ENCODE measurements at regions not wholly inside any gene's neighbourhood (a gene's known extent, or its start where the extent isn't known, plus 50 kb on each side); places are given as distances from the start of the nearest gene placed in this dataset.

GRCh38 chr10:129140921-129141885 lies 325.8 kb upstream of the MGMT start:
- H3K9me3 ChIP-seq (ENCODE audit: control insufficient read depth, low read length) = no peaks in the 10 kb centered on the region
- H3K14ac ChIP-seq (ENCODE audit: low read length in 2 of 2) = no peak overlapping the region
- H3K36me3 ChIP-seq (ENCODE audit: control insufficient read depth in 1 of 2, insufficient read depth in 2 of 2, low read depth in 1 of 2, low read length in 2 of 2) = no peaks in the 10 kb centered on the region
- H2BK15ac ChIP-seq (ENCODE audit: low read depth, poor library complexity, severe bottlenecking) = no peak overlapping the region
- no peak overlapping the region for H2BK5ac ChIP-seq (ENCODE audit: low read depth, low read length, poor library complexity, severe bottlenecking)
- no peaks in the 10 kb centered on the region for H3K79me1 ChIP-seq (replicated peaks; ENCODE audit: low read length, poor library complexity, severe bottlenecking)
- DNase-seq = no peak
- H3K4me3 ChIP-seq (ENCODE audit: insufficient read depth in 1 of 2, low read depth in 1 of 2, low read length in 2 of 2) = no peak overlapping the region
- H3K18ac ChIP-seq (ENCODE audit: low read depth in 1 of 2, low read length in 2 of 2) = no peak overlapping the region
- H2BK12ac ChIP-seq (ENCODE audit: low read length in 2 of 2) = no peak overlapping the region
- 84% methylated on average over 15 of the region's 18 CpGs for WGBS
- no peaks in the 10 kb centered on the region for H3K4me1 ChIP-seq (ENCODE audit: control insufficient read depth, insufficient read depth, low read depth, low read length)
- H3K4ac ChIP-seq (ENCODE audit: low read depth in 1 of 2, low read length in 2 of 2) = no peak overlapping the region
- H2AK5ac ChIP-seq (ENCODE audit: low read length, severe bottlenecking) = no peak overlapping the region
- no peaks in the 10 kb centered on the region for H3K27me3 ChIP-seq (ENCODE audit: control insufficient read depth in 1 of 2, insufficient read depth in 1 of 2, low read length in 2 of 2)
- no peak overlapping the region for H3K23ac ChIP-seq (ENCODE audit: low read length in 2 of 2)
- no peak overlapping the region for H4K91ac ChIP-seq (ENCODE audit: low read length)
- H3K9ac ChIP-seq (ENCODE audit: low read length) = no peak overlapping the region
- no peak overlapping the region for H3K27ac ChIP-seq (ENCODE audit: low read length, poor library complexity, severe bottlenecking)
- H2BK120ac ChIP-seq (ENCODE audit: low read depth, low read length) = no peak overlapping the region
- no peak overlapping the region for H2AFZ ChIP-seq (ENCODE audit: low read depth, low read length)
- H4K8ac ChIP-seq (ENCODE audit: low read length) = no peak overlapping the region
- H3K4me2 ChIP-seq (ENCODE audit: low read length, poor library complexity, severe bottlenecking) = no peak overlapping the region

GRCh38 chr10:129151281-129151680 lies 315.8 kb upstream of the MGMT start:
- no peak overlapping the region for H3K27ac ChIP-seq (ENCODE audit: low read length, poor library complexity, severe bottlenecking)
- H3K18ac ChIP-seq (ENCODE audit: low read depth in 1 of 2, low read length in 2 of 2) = no peak overlapping the region
- no peaks in the 10 kb centered on the region for H3K36me3 ChIP-seq (ENCODE audit: control insufficient read depth in 1 of 2, insufficient read depth in 2 of 2, low read depth in 1 of 2, low read length in 2 of 2)
- no peak overlapping the region for H2BK120ac ChIP-seq (ENCODE audit: low read depth, low read length)
- H3K14ac ChIP-seq (ENCODE audit: low read length in 2 of 2) = no peak overlapping the region
- no peak overlapping the region for H2AK5ac ChIP-seq (ENCODE audit: low read length, severe bottlenecking)
- no peak overlapping the region for H3K9ac ChIP-seq (ENCODE audit: low read length)
- no peak overlapping the region for H3K4me3 ChIP-seq (ENCODE audit: insufficient read depth in 1 of 2, low read depth in 1 of 2, low read length in 2 of 2)
- no peak overlapping the region for H3K4ac ChIP-seq (ENCODE audit: low read depth in 1 of 2, low read length in 2 of 2)
- H2BK5ac ChIP-seq (ENCODE audit: low read depth, low read length, poor library complexity, severe bottlenecking) = no peak overlapping the region
- H3K27me3 ChIP-seq (ENCODE audit: control insufficient read depth in 1 of 2, insufficient read depth in 1 of 2, low read length in 2 of 2) = no peaks in the 10 kb centered on the region
- DNase-seq = no peak
- no peaks in the 10 kb centered on the region for H3K79me1 ChIP-seq (replicated peaks; ENCODE audit: low read length, poor library complexity, severe bottlenecking)
- no peak overlapping the region for H3K4me2 ChIP-seq (ENCODE audit: low read length, poor library complexity, severe bottlenecking)
- H2BK12ac ChIP-seq (ENCODE audit: low read length in 2 of 2) = no peak overlapping the region
- H3K4me1 ChIP-seq (ENCODE audit: control insufficient read depth, insufficient read depth, low read depth, low read length) = no peaks in the 10 kb centered on the region
- no peak overlapping the region for H2AFZ ChIP-seq (ENCODE audit: low read depth, low read length)
- no peak overlapping the region for H4K91ac ChIP-seq (ENCODE audit: low read length)
- no peak overlapping the region for H2BK15ac ChIP-seq (ENCODE audit: low read depth, poor library complexity, severe bottlenecking)
- H3K23ac ChIP-seq (ENCODE audit: low read length in 2 of 2) = no peak overlapping the region
- H4K8ac ChIP-seq (ENCODE audit: low read length) = no peak overlapping the region
- peaks cover 10% of the 10 kb centered on the region for H3K9me3 ChIP-seq (ENCODE audit: control insufficient read depth, low read length)
- WGBS = no CpG with 5 or more reads among the region's 1 CpG

- H3K18ac ChIP-seq (ENCODE audit: low read depth in 1 of 2, low read length in 2 of 2) = no peak overlapping the region
- H2AFZ ChIP-seq (ENCODE audit: low read depth, low read length) = no peak overlapping the region
- no peak overlapping the region for H3K4me3 ChIP-seq (ENCODE audit: insufficient read depth in 1 of 2, low read depth in 1 of 2, low read length in 2 of 2)
- no peak overlapping the region for H2BK15ac ChIP-seq (ENCODE audit: low read depth, poor library complexity, severe bottlenecking)
- H2BK12ac ChIP-seq (ENCODE audit: low read length in 2 of 2) = no peak overlapping the region
- no peaks in the 10 kb centered on the region for H3K79me1 ChIP-seq (replicated peaks; ENCODE audit: low read length, poor library complexity, severe bottlenecking)
- peaks cover 1% of the 10 kb centered on the region for H3K4me1 ChIP-seq (ENCODE audit: control insufficient read depth, insufficient read depth, low read depth, low read length)
- no peak overlapping the region for H3K23ac ChIP-seq (ENCODE audit: low read length in 2 of 2)
- no peak overlapping the region for H3K4me2 ChIP-seq (ENCODE audit: low read length, poor library complexity, severe bottlenecking)
- H3K14ac ChIP-seq (ENCODE audit: low read length in 2 of 2) = no peak overlapping the region
- H4K8ac ChIP-seq (ENCODE audit: low read length) = no peak overlapping the region
- no peak overlapping the region for H2AK5ac ChIP-seq (ENCODE audit: low read length, severe bottlenecking)
- H3K27ac ChIP-seq (ENCODE audit: low read length, poor library complexity, severe bottlenecking) = no peak overlapping the region
- WGBS = 72% methylated on average over 2 of the region's 2 CpGs
- no peak overlapping the region for H3K9ac ChIP-seq (ENCODE audit: low read length)
- H3K9me3 ChIP-seq (ENCODE audit: control insufficient read depth, low read length) = peaks cover 10% of the 10 kb centered on the region
- no peak for DNase-seq
- H2BK5ac ChIP-seq (ENCODE audit: low read depth, low read length, poor library complexity, severe bottlenecking) = no peak overlapping the region
- H3K4ac ChIP-seq (ENCODE audit: low read depth in 1 of 2, low read length in 2 of 2) = no peak overlapping the region
- H3K27me3 ChIP-seq (ENCODE audit: control insufficient read depth in 1 of 2, insufficient read depth in 1 of 2, low read length in 2 of 2) = no peaks in the 10 kb centered on the region
- no peak overlapping the region for H4K91ac ChIP-seq (ENCODE audit: low read length)
- H2BK120ac ChIP-seq (ENCODE audit: low read depth, low read length) = no peak overlapping the region
- H3K36me3 ChIP-seq (ENCODE audit: control insufficient read depth in 1 of 2, insufficient read depth in 2 of 2, low read depth in 1 of 2, low read length in 2 of 2) = no peaks in the 10 kb centered on the region
Observed at GRCh38 chr10:129156406-129156805, 310.6 kb upstream of the MGMT start.

GRCh38 chr10:129157185-129157584 lies 309.9 kb upstream of the MGMT start:
- Histone ChIP-seq H3K4me2 (ENCODE audit: low read length, poor library complexity, severe bottlenecking) (no peak overlapping the region), H3K4me3 (ENCODE audit: insufficient read depth in 1 of 2, low read depth in 1 of 2, low read length in 2 of 2) (no peak overlapping the region), H2BK15ac (ENCODE audit: low read depth, poor library complexity, severe bottlenecking) (no peak overlapping the region), H2AK5ac (ENCODE audit: low read length, severe bottlenecking) (no peak overlapping the region), H3K4me1 (ENCODE audit: control insufficient read depth, insufficient read depth, low read depth, low read length) (peaks cover 1% of the 10 kb centered on the region), H3K9me3 (ENCODE audit: control insufficient read depth, low read length) (peaks cover 10% of the 10 kb centered on the region), H4K91ac (ENCODE audit: low read length) (no peak overlapping the region), H3K27ac (ENCODE audit: low read length, poor library complexity, severe bottlenecking) (no peak overlapping the region), H3K23ac (ENCODE audit: low read length in 2 of 2) (no peak overlapping the region), H4K8ac (ENCODE audit: low read length) (no peak overlapping the region), H2BK120ac (ENCODE audit: low read depth, low read length) (no peak overlapping the region), H3K14ac (ENCODE audit: low read length in 2 of 2) (no peak overlapping the region), H3K27me3 (ENCODE audit: control insufficient read depth in 1 of 2, insufficient read depth in 1 of 2, low read length in 2 of 2) (no peaks in the 10 kb centered on the region), H3K18ac (ENCODE audit: low read depth in 1 of 2, low read length in 2 of 2) (no peak overlapping the region), H2BK12ac (ENCODE audit: low read length in 2 of 2) (no peak overlapping the region), H3K79me1 (replicated peaks; ENCODE audit: low read length, poor library complexity, severe bottlenecking) (no peaks in the 10 kb centered on the region), H3K36me3 (ENCODE audit: control insufficient read depth in 1 of 2, insufficient read depth in 2 of 2, low read depth in 1 of 2, low read length in 2 of 2) (no peaks in the 10 kb centered on the region), H3K4ac (ENCODE audit: low read depth in 1 of 2, low read length in 2 of 2) (no peak overlapping the region), H2BK5ac (ENCODE audit: low read depth, low read length, poor library complexity, severe bottlenecking) (no peak overlapping the region), H2AFZ (ENCODE audit: low read depth, low read length) (no peak overlapping the region), H3K9ac (ENCODE audit: low read length) (no peak overlapping the region)
- 89% methylated on average over 5 of the region's 5 CpGs for WGBS
- no peak for DNase-seq

Measured in mesenchymal stem cell (in vitro differentiated cells and primary cell).